Mucosa of gallbladder (tissue), 1 donor: ENCODE measurements at regions not wholly inside any gene's neighbourhood (a gene's known extent, or its start where the extent isn't known, plus 50 kb on each side); places are given as distances from the start of the nearest gene placed in this dataset.
"Not testable (repeated sequence)": the region's sequence is repeated elsewhere in the genome, so short reads cannot be mapped to it uniquely, and the experiment has no call there.

Source experiments
- DNase-seq: peaks from one replicate; pipeline ENCODE4 v3.0.0-alpha.2; 2020; ENCODE audit warnings: low spot score
- donor health status: DM: no; HTN: no; CAD: no.

DNA sequence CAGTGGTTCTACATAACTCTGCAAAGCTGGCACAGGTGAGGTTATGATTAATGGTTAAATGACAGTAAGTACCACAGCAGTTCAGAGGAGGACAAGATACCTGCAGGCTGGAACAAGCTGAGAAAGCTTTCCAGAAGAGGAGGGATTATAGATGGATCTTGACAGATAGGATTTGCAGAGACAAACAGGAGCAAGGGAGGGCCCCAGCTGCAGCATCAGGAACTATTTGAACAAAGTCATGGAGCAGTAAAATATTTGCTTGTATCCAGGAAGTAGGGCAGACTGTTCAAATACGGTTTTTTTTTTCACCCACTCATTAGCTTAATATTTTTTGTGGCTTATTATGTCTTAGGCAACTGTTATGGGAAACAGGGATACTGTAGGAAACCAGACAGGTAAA is 144.4 kb upstream of the MAN1A1 start:
- no peak for DNase-seq

DNA sequence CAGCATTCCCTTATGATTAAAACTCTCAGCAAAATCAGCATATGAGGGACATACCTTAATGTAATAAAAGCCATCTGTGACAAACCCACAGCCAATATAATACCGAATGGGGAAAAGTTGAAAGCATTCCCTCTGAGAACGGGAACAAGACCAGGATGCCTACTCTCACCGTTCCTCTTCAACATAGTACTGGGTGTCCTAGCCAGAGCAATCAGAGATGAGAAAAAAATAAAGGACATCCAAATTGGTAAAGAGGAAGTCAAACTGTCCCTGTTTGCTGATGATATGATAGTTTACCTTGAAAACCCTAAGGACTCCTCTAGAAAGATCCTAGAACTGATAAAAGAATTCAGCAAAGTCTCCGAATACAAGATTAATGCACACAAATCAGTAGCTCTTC is 141.6 kb upstream of the MAN1A1 start:
- DNase-seq, result not testable (repeated sequence)

DNA sequence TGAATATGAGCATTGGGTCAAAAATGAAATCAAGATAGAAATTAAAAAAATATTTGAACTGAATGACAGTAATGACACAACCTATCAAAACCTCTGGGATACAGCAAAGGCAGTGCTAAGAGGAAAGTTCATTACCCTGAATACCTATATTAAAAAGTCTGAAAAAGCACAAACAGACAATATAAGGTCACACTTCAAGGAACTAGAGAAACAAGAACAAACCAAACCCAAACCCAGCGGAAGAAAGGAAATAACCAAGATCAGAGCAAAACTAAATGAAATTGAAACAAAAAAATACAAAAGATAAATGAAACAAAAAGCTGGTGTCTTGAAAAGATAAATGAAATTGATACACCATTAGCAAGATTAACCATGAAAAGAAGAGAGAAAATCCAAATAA is 140.5 kb upstream of the MAN1A1 start:
- DNase-seq, result not testable (repeated sequence)

DNA sequence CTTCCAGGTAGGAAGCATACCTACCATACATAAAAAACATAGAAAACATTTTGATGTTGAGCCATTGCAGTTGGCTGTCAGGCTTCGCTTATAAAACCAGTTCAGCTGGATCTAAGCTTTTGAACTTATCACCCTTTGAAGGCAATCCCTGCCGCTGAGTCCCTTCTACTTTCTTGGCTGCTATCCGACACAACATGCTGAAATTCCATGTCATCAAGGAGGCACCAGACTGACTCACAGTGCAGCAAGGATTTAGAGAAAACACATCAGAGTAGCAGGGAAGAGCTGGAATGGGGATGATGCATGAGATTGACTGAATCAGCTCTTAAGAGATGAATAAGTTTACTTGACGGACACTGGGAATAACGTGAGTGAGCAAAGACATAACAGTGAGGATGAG is 135.0 kb upstream of the MAN1A1 start:
- DNase-seq, result peak; percentile 48

DNA sequence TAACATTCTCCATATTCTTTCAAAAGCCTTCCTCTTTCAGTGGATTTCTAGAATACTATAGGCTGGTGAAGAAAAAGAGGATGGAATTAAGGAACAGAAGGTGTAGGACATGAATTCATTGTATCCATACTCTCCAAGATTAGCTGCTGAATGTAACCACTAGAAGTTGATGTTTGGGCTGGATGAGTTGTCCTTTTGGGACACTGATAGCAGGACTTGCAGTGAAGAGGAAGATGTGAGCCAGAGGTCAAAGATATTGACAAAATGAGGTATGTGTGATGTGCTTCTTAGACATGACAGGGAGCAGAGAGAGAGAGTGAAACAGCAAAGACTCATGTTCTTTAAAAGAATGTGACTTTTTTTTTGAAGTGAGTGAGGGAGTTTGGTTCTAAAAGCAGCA is 134.3 kb upstream of the MAN1A1 start:
- DNase-seq, result no peak

DNA sequence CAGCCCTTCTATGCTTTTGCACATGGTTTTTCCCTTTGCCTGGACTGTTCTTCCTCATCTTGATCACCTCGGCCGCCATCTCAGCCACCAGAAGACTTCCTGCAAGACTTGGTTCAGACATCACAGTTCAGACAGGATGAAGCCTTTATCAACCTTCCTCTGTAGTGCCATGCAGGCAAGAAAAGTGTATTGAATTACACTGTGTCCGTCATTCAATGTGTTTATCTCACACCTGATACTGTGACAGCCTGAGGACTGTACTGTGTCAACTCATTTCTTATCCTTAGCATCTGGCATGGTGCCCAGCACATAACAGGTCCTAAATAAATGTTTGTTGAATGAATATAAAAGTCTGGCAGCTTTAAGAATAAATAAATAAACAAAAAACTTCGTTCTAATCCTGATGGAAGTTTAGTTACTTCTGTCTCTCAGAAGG is 133.3 kb upstream of the MAN1A1 start:
- DNase-seq, result no peak

DNA sequence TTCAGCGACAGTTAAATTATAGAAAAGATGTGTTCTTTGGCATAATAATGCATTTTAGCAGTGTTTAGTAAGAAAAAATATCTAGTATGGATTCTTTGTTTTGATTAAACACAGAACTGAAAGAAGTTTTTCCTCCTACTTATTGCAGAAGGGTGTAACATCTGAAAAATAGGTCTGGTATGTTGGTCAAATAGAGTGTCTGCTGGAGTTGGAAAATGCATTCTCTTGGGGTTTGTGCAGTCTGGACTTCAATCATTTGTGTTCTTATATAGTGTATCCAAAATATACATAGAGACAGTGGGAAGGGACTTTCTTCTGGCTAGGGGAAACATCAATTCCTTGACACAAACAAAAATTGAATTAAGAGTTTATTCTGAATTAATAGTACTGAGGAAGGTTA is 132.4 kb upstream of the MAN1A1 start:
- no peak for DNase-seq

DNA sequence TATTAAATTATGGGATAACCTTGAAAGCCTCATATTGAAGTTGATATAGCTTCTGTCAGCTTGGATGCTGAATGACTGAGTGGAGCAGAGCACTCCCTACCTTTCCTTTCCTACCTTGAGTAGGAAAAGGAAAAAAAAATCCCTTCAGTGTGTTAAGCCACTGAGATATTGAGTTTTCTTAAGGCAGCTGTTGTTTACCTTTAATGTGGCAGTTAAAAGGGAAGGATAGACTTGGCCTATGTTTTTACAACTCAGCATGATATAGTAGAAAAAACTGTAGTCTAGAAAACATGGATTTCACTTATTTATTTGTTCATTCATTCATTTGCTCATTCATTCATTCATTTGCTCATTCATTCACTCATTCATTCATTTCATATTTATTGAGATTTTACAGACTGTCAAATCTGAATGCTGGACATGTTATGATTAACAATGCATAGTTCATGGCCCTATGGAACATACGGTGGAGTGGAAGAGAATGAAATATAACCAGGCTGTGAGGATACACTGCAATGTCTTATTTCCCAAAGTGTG is 131.5 kb upstream of the MAN1A1 start:
- DNase-seq, result no peak

DNA sequence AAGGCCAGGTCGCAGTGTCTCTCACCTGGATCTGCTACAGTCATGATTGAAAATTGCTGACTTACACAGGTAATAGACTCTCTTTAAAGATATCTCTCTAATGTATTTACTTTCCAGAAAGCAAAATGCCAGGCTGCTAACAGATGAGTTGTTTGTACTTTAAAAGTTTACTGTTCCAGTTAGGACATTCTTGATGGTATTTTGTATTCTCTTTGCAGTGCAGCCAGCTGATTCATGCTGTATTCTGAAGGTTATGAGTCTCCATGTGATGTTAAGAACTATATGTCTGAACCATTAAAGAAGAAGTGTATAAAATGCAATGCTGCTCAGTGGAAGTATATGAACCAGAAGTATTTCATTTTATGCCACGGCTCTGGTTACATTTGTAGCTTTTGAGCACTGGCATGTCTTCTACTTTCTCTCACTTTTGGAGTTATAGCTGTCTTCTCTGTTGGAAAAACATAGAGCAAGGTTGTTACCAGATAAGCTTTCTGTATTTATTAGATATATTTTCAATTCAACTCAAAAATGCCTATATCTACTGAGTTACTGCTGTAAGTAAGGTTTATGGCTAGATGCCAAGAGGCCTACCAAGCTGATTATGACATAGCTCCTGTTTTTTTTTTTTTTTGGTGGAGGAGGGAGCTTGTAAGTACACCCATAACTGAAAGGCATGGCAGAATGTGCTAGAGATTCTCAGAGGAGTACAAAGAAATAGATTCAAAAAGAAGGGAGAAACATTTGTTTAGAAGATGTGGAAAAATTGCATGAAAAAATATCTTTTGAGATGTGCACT is 130.5 kb upstream of the MAN1A1 start:
- no peak for DNase-seq

DNA sequence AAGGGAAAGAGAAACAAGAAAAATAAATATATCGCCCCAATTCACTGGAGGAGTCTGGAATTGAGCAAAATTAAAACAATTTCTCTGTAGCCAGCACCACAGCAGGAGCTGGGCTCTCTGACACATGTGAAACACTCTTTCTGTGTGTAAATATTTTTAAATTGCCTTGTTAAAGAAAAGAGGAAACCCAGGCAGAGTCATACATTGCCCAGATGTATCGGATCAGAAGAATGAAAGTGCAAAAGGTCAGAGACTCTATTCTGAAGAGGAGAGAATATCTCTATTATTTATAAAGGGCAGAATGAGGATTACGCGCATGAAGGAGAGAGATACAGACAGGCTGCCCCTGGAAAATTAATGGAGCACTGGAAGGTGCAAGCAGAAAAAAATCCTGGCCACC is 127.0 kb upstream of the MAN1A1 start:
- no peak for DNase-seq

DNA sequence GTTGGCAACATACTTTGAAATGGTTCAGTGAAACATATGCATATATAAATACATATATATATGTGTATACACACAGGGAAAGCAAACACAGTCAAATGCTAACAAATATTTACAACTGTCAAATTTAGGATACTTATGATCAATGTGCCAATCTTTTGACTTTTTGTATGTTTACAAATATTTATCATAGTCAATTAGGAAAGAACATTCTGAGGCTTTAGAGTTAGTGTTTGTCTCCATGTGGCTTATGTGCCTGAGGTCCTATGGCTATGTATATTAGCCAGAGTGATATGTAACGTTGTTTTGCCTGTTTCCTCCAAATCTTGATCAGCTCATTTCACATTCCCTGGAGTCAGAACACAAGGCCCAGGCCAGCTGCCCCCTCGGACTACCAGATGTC is 126.5 kb upstream of the MAN1A1 start:
- no peak for DNase-seq

DNA sequence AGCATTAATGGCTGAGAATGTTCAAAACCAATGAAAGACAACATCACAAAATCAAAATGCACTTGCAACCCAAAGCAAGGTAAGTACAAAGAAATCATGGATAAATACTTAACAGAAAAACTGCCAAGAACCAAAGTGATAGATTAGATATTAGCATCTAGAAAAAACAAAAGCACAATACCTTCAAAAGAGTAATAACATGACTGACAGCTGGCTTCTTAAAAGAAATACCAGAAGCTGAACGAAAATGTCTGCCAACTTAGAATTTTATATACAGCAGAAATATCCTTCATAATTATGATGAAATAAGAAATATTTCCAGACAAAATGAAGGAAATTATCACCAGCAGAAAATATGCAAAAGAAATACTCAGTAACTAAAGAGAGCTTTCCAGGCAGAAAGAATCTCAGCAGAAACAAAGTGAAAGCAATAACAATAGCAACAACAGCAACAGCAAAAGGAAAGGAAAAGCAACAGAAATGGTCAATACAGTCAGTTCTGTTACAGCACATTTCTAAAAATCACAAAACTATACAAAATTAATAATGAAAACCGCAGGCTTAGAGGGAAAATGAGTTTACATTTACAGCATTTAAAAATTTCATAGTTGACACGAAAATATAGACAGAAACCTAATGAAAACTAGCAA is 121.5 kb upstream of the MAN1A1 start:
- no peak for DNase-seq

DNA sequence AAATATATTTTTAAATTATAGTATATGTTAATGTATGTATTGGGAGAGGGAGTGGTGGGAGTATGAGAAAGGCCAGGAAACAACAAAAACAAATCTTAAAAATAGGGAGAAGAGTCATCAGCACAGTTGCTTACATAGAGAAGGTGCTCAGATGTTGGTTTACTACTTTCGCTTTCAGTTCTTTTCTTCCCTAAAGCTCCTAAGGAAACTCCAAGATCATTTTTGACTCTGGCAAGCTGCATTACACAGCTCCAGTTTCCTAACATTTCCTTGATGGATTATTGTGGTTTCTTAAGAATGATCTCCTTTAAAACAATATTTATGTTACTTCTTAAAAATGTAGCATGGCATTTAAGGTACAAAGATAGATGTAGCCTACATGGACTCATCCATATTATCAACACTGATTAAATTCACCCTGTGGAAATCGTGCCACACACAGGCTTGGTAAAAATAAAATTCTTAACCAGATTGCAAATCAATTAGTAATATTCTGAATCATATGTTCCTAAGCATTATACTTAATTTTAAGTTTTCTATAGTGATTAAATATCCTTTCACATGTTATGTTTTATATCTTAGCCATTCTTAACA is 118.0 kb upstream of the MAN1A1 start:
- no peak for DNase-seq

DNA sequence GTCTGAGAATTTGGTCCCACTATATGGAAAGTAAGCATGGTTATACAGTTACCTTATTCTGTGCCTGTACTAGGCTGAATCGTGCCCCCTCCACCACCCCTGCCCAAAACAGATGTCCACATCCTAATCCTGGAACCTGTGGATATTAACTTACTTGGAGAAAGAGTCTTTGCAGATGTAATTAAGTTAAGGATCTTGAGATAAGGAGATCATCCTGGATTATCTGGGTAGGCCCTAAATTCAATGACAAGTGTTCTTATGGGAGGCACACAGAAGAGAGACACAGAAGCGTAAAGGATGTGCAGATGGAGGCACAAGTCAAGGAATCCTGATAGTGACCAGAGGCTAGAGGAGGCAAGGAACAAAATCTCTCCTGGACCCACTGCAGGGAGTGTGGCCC is 116.7 kb upstream of the MAN1A1 start:
- DNase-seq, result no peak

DNA sequence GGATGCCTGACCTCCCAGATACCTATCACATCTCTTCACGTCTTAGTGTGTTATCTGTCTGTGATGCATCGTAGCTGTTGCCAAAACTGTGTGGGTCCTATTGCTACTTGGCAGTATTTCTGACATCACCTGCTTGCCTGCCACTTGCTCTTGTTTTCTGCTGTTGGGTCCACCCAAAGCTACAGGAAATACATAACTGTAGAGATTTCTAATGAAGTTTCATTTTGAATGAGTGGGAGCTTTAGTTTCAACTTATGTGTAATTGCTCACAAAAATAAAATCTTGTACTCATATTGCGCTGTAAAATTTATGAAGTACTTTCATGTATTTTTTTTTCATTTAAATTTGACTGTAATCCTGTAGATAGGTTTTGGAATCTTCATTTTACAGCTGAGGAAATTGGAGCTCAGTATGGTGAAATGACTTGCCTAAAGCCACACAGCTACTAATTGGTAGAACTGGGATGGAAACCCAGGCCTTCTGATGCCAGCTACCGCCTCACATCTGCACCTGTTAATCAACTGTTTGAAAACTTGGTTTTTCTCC is 113.6 kb upstream of the MAN1A1 start:
- no peak for DNase-seq

DNA sequence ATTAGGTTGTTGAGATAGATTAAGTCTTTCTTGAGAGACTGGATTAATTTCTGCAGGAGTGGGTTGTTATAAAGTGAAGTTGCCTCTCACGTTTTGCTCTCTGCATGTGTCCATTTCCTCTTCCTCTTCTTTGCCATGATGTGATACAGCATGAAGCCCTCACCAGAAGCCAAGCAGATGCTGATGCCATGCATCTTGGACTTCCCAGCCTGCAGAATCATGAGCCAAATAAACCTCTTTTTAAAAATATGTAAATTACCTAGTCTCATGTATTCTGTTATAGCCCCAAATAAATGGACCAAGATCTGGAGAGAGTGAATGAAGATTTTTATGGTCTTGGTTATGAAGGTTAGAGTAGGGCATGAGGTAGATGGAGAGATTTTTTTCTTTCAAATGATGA is 111.6 kb upstream of the MAN1A1 start:
- DNase-seq, result no peak

DNA sequence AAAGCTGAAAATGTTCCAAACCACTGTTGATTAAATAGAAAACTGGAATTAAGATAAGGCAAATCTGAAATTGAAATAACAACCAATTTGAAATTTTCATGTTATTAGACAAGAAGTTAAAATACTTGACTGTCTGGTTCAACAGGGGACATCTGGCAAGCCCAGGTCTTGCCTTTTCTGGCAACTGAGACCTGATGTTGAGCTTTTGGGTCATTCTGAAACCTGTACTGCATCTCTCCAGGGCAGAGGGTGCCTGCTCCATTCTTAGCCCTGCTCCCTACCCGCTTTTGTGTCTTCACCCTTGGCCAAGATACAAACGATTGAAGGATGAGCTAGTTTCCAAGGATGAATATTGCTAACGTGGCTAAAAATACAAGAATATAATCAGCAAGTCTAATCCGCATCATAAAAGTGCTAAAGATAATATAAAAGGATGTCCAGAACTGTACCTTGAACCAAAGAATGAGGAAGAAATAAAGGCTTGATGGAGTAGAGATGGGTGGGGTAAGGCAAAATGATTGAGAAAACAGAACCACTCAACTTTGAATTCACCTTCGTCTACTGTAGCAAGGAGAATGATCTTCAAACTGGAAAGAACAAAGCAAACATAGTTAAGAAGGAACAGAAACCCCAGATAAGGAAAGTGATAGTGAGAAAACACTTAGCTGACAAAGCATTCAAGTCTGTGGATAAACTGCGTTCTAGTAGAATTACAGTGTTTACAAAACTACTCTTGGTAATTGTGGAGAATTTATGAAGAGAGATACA is 109.8 kb upstream of the MAN1A1 start:
- DNase-seq, result no peak

DNA sequence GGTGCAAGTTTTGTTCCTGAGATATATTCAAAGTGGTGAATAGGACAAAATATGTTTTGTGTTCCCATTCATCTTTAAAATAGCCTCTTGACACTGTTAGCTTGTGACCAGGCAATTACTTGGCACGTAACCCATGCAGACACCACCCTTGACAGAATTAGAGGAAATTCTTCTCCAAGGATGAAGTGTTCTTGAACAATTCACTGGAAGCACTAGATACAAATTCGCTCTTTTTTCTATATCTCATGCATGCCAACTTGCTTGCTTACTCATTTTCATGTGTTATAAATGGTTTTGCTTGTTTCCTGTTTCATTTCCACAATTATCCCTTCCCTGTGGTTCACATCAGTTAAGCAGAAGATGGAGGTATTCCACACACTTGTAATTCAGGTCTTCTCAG is 105.2 kb upstream of the MAN1A1 start:
- DNase-seq, result no peak

DNA sequence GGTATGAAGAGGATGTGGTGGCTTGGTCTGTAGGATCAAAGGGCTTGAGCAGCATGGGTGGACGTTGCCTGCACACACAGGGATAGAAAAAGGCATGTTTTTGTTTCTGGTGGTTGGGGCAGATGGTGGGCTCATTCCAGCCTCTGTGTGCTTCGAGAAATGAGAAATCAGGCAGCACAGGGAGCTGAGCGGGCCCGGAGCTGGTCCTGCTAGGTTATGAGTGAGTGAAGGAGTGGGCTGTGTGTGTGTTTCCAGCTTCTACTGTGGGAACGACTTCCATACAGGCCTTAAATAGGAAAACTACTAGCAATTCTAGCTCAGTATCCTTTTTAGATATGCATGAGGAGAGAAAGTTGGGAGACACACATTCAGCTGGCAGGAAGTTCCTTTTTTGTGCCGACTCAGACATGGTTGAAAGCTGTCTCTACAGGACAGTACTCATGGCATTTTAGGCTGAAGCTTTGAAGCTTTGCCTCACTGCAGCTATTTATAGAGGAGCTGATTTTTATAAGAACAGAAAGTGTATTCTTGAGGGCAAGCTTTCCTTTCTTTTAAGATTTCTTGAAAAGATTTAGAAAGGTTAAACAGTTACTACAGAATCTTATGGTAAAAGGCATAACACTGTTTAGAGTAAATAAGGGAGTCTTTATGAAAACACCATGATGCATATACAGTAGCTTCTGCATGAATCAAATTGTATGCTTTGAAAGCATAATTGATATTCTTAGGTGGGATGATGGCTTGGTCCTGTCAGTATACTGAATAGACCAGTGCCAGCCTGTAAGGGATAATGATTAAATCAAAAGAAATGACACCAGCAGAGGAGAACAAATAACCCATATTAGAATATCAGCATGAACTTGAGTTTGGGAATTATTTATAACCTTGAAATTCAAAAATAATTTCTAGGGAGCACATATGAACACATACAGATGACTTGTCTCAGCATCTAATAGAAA is 104.0 kb upstream of the MAN1A1 start:
- DNase-seq, result no peak

DNA sequence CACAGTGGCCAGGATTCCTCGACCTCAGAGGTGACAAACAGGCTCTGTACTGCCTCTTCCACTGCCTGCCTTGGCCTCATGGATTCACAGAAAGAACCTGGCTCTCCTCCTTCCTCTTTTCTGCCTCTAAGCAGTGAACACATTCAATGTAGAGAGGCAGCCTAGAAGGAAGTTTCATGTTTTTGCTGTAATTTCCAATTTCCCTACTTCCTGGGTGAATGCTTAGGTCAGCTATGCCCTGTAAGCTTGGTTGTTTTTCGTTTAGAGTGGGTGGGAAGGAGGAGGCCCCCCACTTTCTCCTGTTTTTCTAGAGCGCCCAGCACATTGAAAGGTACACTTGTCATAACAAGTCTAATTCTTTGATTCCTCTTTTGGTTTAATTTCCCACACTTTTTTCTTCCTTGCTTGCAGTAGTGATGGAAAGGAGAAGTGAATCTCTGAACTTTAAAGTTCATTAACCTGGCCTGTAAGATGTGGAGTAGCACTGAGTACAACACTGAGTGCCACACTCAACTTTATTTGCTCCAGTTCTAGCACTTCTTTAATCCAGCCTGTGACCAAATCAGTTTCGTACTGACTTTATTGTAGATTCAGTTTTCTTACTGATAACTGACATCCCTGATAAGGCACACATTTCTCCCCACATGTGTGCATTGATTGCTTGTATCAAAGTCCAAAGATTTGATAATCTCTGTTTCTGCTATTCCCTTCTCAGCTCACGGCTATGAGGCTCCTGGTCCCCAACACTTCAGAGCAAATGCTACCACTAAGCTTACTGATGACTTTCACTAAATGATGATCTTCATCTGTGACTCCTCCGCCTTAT is 100.0 kb upstream of the MAN1A1 start:
- no peak for DNase-seq
